ENCODE measurements at regions not wholly inside any gene's neighbourhood (a gene's known extent, or its start where the extent isn't known, plus 50 kb on each side); places are given as distances from the start of the nearest gene placed in this dataset.

DNA sequence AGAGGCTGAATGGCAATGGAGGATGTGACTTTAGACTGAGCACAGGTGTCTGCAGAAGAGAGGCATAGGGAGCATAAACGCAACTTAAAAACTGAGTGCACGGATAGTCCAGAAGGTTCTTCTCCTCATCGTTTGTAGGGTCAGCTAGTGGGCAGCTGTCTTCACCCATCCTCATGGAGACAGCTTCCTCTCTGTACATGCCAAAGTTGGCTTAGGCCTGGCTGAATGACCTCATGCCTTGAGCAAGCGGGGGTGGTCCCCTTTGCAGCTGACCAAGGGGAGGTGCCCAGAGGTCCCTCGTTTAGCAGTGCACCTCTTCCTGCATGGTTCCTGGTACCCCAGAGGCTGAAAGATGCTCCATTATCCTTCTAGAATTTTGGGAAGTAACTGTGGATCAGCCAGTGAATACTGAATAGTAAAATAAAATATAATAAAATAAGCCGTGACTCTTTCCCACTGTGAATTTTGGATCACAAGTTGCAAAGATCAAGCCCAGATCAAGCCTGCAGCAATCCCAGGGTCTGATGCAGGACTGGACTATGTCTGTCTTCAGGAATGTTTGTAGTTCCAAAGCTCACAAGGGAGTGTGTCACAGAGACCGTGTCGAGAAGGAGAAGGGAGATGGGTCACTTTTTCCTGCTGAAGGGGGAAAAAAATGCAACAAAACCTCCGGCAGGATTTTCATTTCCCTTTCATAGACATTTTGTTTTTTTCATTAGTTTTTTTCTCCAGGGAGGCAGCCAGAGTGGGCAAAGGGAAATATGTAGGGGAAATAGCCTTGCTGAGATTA lies 295.3 kb upstream of the MKI67 start:
- Histone ChIP-seq H3K27me3 (ENCODE audit: control insufficient read depth, insufficient read depth) (no peaks in the 10 kb centered on the region), H3K4me3 (ENCODE audit: low read length) (no peak overlapping the region), H3K9me3 (ENCODE audit: control insufficient read depth, low read length) (no peaks in the 10 kb centered on the region), H3K4me1 (ENCODE audit: control insufficient read depth, insufficient read depth, low read length) (no peaks in the 10 kb centered on the region), H3K27ac (ENCODE audit: low read length) (no peak overlapping the region)
- intact Hi-C loops (cut with DNase I): no loop called here
- 55% methylated on average over 9 of the region's 9 CpGs for WGBS
- ATAC-seq (no peak), DNase-seq (no peak)

DNA sequence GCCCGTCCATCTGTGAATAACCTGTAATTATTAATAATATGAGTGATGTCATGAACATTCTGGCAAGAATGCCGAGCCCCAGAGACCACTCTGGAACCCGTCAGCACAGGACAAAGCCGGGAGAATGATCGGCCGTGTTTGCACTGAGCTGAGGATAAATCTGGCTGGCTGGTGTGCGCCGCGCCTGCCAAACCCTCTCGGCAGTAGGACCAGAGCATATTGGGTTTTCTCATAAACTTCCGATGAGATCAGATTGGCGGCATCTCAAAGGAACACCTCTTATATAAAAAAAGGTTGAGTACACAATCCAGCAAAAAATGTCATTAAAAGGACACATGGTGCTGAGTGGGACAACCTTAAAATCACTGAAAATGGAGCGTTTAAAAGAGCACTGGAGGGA lies 296.0 kb upstream of the MKI67 start:
- no peaks in the 10 kb centered on the region for H3K9me3 ChIP-seq (ENCODE audit: control insufficient read depth, low read length)
- no peak overlapping the region for H3K4me3 ChIP-seq (ENCODE audit: low read length)
- H3K4me1 ChIP-seq (ENCODE audit: control insufficient read depth, insufficient read depth, low read length): no peaks in the 10 kb centered on the region
- H3K27me3 ChIP-seq (ENCODE audit: control insufficient read depth, insufficient read depth): no peaks in the 10 kb centered on the region
- no peak for ATAC-seq
- no peak for DNase-seq
- intact Hi-C loops (cut with DNase I): no loop called here
- 73% methylated on average over 13 of the region's 13 CpGs for WGBS
- no peak overlapping the region for H3K27ac ChIP-seq (ENCODE audit: low read length)

DNA sequence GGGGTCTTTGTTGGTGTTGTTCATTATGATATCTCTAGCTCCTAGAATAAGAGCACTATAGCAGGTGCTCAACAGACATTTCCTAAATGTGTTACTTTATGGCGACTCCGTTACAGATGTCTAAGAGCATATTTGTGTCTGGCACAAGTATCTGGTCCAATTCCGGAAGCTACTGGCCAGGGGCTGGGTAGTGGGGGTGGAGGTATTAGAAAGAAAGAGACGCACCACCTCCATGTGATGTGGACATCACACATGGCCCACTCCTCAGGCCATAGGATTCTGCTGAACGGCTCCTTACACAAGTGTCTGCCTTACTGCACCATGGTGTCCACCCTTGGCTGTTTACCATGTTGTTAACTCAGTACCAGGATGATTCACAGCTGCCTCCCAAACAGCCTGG lies 296.8 kb upstream of the MKI67 start:
- DNase-seq (no peak), ATAC-seq (no peak)
- Histone ChIP-seq H3K9me3 (ENCODE audit: control insufficient read depth, low read length) (no peaks in the 10 kb centered on the region), H3K4me3 (ENCODE audit: low read length) (no peak overlapping the region), H3K4me1 (ENCODE audit: control insufficient read depth, insufficient read depth, low read length) (no peaks in the 10 kb centered on the region), H3K27me3 (ENCODE audit: control insufficient read depth, insufficient read depth) (no peaks in the 10 kb centered on the region), H3K27ac (ENCODE audit: low read length) (no peak overlapping the region)
- 90% methylated on average over 5 of the region's 5 CpGs for WGBS
- intact Hi-C loops (cut with DNase I): no loop called here

DNA sequence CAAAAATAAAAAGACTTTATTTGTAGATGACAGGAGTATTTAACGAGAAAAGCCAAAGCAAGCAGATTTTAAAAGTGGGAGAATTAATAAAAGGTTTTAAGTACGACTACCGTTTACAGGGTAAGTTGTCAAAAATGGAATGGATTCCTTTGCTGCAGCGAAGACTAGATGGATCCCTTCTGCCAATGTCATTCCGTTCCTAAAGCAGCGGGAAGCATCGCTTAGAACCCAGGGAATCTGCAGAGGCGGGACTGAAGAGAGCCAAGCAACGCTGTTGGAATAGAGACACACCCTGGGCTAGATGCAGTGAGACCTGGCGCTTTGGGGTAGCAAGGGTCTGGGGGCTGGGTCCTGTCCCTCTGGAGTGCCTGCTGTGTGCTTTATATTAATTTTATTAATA lies 303.1 kb upstream of the MKI67 start:
- WGBS: 74% methylated on average over 10 of the region's 10 CpGs

DNA sequence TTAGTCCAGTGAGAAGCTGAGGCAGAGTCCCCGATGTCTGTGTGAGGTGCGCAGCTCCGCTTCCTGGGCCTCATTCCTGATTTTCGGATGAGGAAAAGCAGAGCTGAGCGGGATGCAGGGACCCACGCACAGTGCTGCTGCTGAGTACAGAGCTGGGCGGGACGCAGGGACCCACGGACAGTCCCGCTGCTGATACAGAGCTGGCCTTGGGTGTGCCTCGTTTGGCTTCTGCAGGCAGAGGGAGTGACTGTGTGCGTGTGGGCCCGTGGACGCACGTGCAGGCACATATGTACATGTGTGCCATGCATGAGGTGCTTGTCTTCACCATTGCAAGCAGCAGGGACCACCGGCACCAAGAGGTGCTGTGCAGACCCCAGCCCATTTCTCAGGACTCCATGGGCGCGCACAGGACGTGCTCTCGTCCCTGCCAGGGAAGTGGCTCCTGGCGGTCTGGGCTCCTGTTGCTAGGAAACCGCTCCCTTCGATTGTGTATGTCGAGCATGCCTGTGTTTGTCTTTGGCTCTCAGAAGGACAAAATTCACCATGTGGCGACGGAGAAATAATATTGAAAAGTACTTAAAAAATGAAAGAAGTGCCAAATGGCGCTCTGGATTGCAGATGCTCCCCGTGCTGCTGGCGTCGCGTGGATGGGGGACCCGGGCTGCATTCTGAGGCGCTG lies 303.8 kb upstream of the MKI67 start:
- H3K9me3 ChIP-seq (ENCODE audit: control insufficient read depth, low read length): no peaks in the 10 kb centered on the region
- intact Hi-C loops (cut with DNase I): no loop called here
- no peak overlapping the region for H3K4me3 ChIP-seq (ENCODE audit: low read length)
- no peak overlapping the region for H3K27ac ChIP-seq (ENCODE audit: low read length)
- H3K4me1 ChIP-seq (ENCODE audit: control insufficient read depth, insufficient read depth, low read length): no peaks in the 10 kb centered on the region
- no peak for ATAC-seq
- 76% methylated on average over 33 of the region's 33 CpGs for WGBS
- H3K27me3 ChIP-seq (ENCODE audit: control insufficient read depth, insufficient read depth): no peaks in the 10 kb centered on the region
- DNase-seq: no peak

More for the DNA sequence above, 303.1 kb upstream of the MKI67 start:
- DNase-seq (no peak), ATAC-seq (no peak)
- no peak overlapping the region for H3K27ac ChIP-seq (ENCODE audit: low read length)
- intact Hi-C loops (cut with DNase I): no loop called here
- H3K4me3 ChIP-seq (ENCODE audit: low read length): no peak overlapping the region
- H3K9me3 ChIP-seq (ENCODE audit: control insufficient read depth, low read length): no peaks in the 10 kb centered on the region
- no peaks in the 10 kb centered on the region for H3K4me1 ChIP-seq (ENCODE audit: control insufficient read depth, insufficient read depth, low read length)
- H3K27me3 ChIP-seq (ENCODE audit: control insufficient read depth, insufficient read depth): no peaks in the 10 kb centered on the region

DNA sequence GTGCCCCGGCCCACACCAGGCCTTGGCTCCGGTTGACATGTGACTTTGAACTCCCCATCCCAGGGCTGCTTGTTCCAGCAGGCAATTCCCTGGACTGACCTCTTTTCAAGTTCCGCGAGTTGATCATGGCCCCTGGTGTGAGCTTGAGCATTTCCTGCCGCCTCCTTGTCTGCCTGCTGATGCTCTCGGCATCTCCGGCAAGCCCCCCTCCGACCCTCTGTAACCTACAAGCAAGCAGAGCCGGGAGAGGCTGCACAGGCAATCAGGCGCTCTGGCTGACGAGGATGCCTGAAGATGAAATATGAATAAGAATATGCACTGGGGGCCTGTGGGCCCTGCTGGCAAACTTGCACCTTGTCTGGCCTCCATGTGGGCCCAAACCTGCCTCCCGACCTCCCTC lies 304.9 kb upstream of the MKI67 start:
- no peaks in the 10 kb centered on the region for H3K4me1 ChIP-seq (ENCODE audit: control insufficient read depth, insufficient read depth, low read length)
- intact Hi-C loops (cut with DNase I): no loop called here
- WGBS: 59% methylated on average over 12 of the region's 12 CpGs
- DNase-seq (no peak), ATAC-seq (no peak)
- no peak overlapping the region for H3K4me3 ChIP-seq (ENCODE audit: low read length)
- no peak overlapping the region for H3K27ac ChIP-seq (ENCODE audit: low read length)
- no peaks in the 10 kb centered on the region for H3K9me3 ChIP-seq (ENCODE audit: control insufficient read depth, low read length)
- no peaks in the 10 kb centered on the region for H3K27me3 ChIP-seq (ENCODE audit: control insufficient read depth, insufficient read depth)

DNA sequence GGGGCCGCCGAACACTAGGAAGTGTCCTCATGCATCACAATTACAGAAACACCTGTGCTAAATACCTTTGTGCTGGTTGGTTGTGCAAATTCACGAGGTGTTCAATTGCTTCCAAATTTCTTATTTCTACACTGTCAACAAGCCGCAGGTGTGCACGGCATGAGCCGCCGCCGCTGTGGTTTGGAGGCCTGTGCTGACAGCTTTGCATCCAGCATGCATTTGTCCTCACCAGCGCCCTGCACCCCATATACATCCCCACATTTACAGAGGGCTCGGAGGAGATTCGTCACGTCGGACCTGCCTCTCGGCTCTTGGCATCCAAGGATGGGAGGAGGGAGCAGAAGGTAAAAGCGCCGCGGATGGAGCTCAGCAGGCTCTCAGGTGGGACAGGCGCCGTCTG lies 305.3 kb upstream of the MKI67 start:
- no peak for ATAC-seq
- Histone ChIP-seq H3K27ac (ENCODE audit: low read length) (no peak overlapping the region), H3K4me1 (ENCODE audit: control insufficient read depth, insufficient read depth, low read length) (no peaks in the 10 kb centered on the region), H3K27me3 (ENCODE audit: control insufficient read depth, insufficient read depth) (no peaks in the 10 kb centered on the region), H3K4me3 (ENCODE audit: low read length) (no peak overlapping the region), H3K9me3 (ENCODE audit: control insufficient read depth, low read length) (no peaks in the 10 kb centered on the region)
- DNase-seq: no peak
- 85% methylated on average over 19 of the region's 19 CpGs for WGBS
- intact Hi-C loops (cut with DNase I): no loop called here

DNA sequence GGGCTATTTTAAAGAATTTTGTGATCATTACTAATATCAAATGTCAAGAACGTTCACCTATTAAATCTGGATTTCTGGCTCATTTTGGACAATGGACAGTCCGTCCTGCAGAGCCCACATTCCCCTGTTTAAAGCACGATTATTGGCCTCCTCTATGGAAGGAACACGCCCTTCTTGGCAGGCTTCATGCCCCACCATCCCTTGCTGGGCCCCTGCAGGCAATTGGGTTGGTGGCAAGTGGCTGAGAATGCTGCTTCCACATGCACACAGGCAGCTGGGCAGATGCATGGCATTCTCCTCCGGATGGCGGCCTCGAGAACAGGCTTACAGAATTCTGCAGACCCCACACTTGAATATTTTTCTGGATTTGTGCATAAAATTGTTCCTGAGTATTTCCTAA lies 305.8 kb upstream of the MKI67 start:
- DNase-seq (no peak), ATAC-seq (no peak)
- no peaks in the 10 kb centered on the region for H3K4me1 ChIP-seq (ENCODE audit: control insufficient read depth, insufficient read depth, low read length)
- H3K9me3 ChIP-seq (ENCODE audit: control insufficient read depth, low read length): no peaks in the 10 kb centered on the region
- no peak overlapping the region for H3K27ac ChIP-seq (ENCODE audit: low read length)
- intact Hi-C loops (cut with DNase I): no loop called here
- WGBS: 72% methylated on average over 7 of the region's 7 CpGs
- H3K27me3 ChIP-seq (ENCODE audit: control insufficient read depth, insufficient read depth): no peaks in the 10 kb centered on the region
- no peak overlapping the region for H3K4me3 ChIP-seq (ENCODE audit: low read length)

DNA sequence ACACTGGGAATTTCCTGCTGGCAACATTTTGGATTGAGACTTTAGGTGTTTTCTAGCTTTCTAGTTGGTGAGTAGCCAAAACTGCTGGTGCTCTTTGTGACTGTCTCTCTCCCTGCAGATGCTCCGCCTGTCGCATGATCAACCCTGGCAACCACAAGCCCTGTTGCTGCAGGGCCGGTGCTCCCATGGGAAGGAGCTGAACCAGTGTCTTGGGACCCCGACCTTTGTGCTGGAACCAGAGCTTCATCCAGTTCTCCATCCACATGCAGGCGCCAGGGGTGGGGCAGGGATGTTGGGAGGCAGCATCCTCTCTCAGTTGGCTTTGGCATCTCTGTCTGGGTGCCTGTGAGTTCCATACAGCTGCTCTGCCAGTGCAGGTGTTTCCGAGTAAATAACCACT lies 306.2 kb upstream of the MKI67 start:
- no peaks in the 10 kb centered on the region for H3K27me3 ChIP-seq (ENCODE audit: control insufficient read depth, insufficient read depth)
- DNase-seq (no peak), ATAC-seq (no peak)
- no peaks in the 10 kb centered on the region for H3K4me1 ChIP-seq (ENCODE audit: control insufficient read depth, insufficient read depth, low read length)
- intact Hi-C loops (cut with DNase I): no loop called here
- no peaks in the 10 kb centered on the region for H3K9me3 ChIP-seq (ENCODE audit: control insufficient read depth, low read length)
- H3K27ac ChIP-seq (ENCODE audit: low read length): no peak overlapping the region
- H3K4me3 ChIP-seq (ENCODE audit: low read length): no peak overlapping the region
- WGBS: 86% methylated on average over 6 of the region's 6 CpGs

DNA sequence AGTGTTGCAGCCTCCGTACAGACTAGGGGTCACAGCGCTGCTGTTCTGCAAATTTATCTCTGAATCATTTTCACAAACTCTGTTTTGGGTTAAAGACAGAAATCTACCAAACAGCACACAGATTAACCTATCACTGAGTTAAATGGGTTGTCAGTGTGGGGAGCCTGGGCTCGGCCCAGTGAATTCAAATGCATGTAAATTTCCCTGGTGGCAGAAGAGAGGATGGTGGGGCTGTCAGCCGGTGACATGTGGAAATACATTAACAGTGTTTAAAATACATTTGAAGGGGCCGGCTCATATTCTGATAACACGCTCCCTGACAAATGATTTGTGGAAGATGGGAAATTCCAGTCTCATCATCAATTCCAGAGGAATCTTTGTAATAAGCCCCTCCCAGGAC lies 309.6 kb upstream of the MKI67 start:
- intact Hi-C loops (cut with DNase I): no loop called here
- 51% methylated on average over 6 of the region's 6 CpGs for WGBS
- DNase-seq (no peak), ATAC-seq (no peak)
- Histone ChIP-seq H3K27me3 (ENCODE audit: control insufficient read depth, insufficient read depth) (no peaks in the 10 kb centered on the region), H3K4me3 (ENCODE audit: low read length) (no peak overlapping the region), H3K27ac (ENCODE audit: low read length) (no peak overlapping the region), H3K9me3 (ENCODE audit: control insufficient read depth, low read length) (no peaks in the 10 kb centered on the region), H3K4me1 (ENCODE audit: control insufficient read depth, insufficient read depth, low read length) (no peaks in the 10 kb centered on the region)

DNA sequence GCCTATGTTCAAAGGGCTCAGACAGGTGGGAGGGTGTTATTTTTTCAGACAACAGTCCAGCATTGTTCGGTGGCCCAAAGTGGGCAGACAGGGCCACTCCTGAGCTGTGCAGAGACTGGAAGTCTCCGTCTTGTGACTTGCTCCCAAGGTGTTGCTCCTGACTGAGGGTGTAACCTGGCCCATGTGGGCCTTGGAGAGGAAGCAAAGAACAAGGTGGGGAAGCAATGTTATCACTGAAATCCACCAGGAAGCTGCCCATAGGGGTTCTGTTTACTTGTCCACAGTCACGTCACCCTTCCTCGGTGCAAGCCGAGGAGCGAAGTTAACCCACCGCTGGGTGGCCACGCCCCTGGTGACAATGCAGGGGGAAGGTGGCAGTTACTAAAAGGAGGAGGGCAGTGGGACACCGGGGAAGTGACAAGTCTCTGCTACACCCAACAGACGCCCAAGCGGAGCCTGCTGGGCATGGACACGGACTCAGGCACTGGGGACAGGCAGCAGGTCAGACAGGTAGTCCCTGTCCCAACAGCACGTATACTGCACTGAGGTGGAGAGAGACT lies 311.6 kb upstream of the MKI67 start:
- Histone ChIP-seq H3K27me3 (ENCODE audit: control insufficient read depth, insufficient read depth) (no peaks in the 10 kb centered on the region), H3K4me3 (ENCODE audit: low read length) (no peak overlapping the region), H3K27ac (ENCODE audit: low read length) (no peak overlapping the region), H3K9me3 (ENCODE audit: control insufficient read depth, low read length) (no peaks in the 10 kb centered on the region), H3K4me1 (ENCODE audit: control insufficient read depth, insufficient read depth, low read length) (no peaks in the 10 kb centered on the region)
- DNase-seq (no peak), ATAC-seq (no peak)
- intact Hi-C loops (cut with DNase I): no loop called here
- WGBS: 73% methylated on average over 13 of the region's 13 CpGs
